ENCODE measurements at regions not wholly inside any gene's neighbourhood (a gene's known extent, or its start where the extent isn't known, plus 50 kb on each side); places are given as distances from the start of the nearest gene placed in this dataset.

- TF ChIP-seq CTCF (IDR thresholded peaks at IDR 0.05; ENCODE audit: borderline replicate concordance, insufficient read depth, low read depth, low read length) = no peak
- H3K4me3 ChIP-seq (ENCODE audit: low read depth, low read length) = no peak overlapping the region
These were observed 193.2 kb downstream of the URI1 start for GRCh38 chr19:30135093-30135757.

- no peak for TF ChIP-seq CTCF (IDR thresholded peaks at IDR 0.05; ENCODE audit: borderline replicate concordance, insufficient read depth, low read depth, low read length)
- H3K4me3 ChIP-seq (ENCODE audit: low read depth, low read length) = no peak overlapping the region
These were observed 193.8 kb downstream of the URI1 start for GRCh38 chr19:30135797-30136196.

GRCh38 chr19:30136611-30137195, 194.7 kb downstream of the URI1 start:
- no peak overlapping the region for H3K4me3 ChIP-seq (ENCODE audit: low read depth, low read length)
- no peak for TF ChIP-seq CTCF (IDR thresholded peaks at IDR 0.05; ENCODE audit: borderline replicate concordance, insufficient read depth, low read depth, low read length)

DNA sequence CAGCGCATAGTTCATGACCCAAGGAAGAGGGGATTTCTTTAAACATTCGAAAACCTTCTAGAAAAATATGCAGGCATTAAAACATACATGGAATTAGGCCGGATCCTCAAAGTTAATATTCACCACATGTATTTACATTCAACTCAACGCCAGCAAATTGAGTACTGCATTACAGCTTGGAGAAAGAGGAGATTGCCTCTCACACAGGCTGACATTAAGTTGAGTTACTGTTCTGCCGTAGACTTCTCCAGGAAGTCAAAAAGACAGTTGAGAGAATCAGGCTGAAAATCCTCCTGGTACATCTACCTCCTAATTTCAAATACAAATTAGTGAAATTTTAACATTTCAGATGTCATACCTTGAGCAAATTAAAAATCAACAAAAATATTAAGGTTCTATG, 195.7 kb downstream of the URI1 start:
- no peak overlapping the region for H3K4me3 ChIP-seq (ENCODE audit: low read depth, low read length)
- TF ChIP-seq CTCF (IDR thresholded peaks at IDR 0.05; ENCODE audit: borderline replicate concordance, insufficient read depth, low read depth, low read length) = no peak

DNA sequence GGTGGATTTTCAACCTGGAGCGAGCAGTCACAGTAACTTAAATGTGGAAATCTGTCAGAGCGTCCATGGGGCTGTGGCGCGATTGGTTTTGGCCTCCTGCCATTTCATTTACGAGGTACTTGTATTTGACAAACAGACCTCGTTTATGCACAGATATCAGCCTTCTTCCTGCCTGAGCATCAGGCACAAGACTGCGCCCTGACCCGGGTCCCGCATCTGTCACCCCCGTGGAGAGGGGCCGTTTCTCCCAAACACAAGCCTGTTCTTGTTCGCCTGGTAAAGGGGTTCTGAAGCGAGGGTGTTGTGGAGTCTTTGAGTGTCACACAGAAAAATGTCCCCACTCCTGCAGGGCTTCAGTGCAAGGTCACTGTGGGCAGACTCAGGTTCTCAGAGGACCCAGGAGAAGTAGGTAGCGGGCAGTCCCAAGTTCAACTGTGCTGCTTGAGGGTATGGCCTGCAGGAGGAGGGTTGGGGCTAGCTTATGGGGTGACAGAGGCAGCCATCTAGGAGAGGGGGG, 202.3 kb downstream of the URI1 start:
- TF ChIP-seq CTCF (IDR thresholded peaks at IDR 0.05; ENCODE audit: borderline replicate concordance, insufficient read depth, low read depth, low read length) = no peak
- H3K4me3 ChIP-seq (ENCODE audit: low read depth, low read length) = no peak overlapping the region

DNA sequence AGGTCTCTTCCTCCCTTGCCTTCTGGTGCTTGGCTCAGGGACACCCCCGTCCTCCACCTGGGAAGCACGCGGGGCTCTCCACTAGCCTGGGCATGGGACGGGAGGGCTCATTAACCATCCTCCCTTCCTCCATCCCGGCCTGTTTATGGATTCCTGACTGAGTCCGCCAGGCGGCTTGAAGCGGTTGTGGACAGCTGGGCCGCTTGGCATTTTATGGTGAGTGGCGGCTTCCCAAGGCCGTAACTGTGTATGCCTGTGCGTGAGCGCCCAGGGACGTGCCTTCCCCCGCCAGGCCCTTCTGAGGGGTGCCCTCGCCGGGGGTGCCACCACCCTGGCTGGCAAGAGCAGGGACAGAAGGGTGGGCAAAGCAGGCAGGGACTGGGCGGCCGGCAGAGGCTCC, 202.8 kb downstream of the URI1 start:
- no peak overlapping the region for H3K4me3 ChIP-seq (ENCODE audit: low read depth, low read length)
- TF ChIP-seq CTCF (IDR thresholded peaks at IDR 0.05; ENCODE audit: borderline replicate concordance, insufficient read depth, low read depth, low read length) = no peak

DNA sequence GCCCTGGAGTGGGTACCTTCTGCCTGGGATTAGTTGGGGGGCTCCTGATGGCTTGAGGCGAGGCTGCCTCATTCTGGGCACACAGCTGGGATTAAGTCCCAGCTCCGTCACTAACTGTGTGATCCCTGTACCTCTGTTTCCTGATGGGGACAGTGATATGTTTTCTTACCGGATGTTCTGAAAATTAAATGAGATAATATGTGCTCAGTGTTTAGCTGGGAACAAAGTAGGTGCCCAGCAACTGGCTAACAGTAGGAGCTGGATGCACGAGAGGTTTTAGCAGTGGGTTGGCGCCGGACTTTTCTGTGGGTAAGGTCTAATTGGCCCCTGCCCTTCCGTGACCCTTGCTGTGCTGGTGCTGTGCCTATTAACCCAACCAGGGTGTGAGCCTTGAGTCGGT, 203.4 kb downstream of the URI1 start:
- no peak for TF ChIP-seq CTCF (IDR thresholded peaks at IDR 0.05; ENCODE audit: borderline replicate concordance, insufficient read depth, low read depth, low read length)
- H3K4me3 ChIP-seq (ENCODE audit: low read depth, low read length) = no peak overlapping the region
